ENCODE measurements at regions not wholly inside any gene's neighbourhood (a gene's known extent, or its start where the extent isn't known, plus 50 kb on each side); places are given as distances from the start of the nearest gene placed in this dataset.

DNA sequence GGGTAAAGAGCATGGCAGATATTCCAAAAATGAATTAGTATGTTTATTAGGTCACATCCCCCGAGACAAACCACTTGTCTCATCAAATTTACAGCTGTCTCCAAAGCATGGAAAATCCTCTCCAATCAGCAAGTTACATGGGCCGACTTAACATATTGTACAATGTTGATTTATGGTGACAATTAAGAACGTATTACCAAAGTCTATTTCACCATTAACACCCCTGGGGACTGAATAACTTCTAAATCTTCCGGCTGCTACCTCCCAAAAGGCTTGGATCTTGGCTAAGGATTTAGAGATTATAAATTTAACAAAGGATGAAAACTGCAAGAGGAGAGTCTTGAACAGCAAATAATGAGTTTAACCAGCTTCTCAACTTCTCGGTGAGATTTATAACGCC lies 311.9 kb downstream of the NPIPA8 start:
- TF ChIP-seq POLR2A (IDR thresholded peaks at IDR 0.05) (no peak), POLR2AphosphoS5 (IDR thresholded peaks at IDR 0.05) (no peak), CTCF (IDR thresholded peaks at IDR 0.05 in 8 of 11, conservative IDR thresholded peaks at IDR 0.05 in 3 of 11) (no peak)
